ENCODE measurements at regions not wholly inside any gene's neighbourhood (a gene's known extent, or its start where the extent isn't known, plus 50 kb on each side); places are given as distances from the start of the nearest gene placed in this dataset.

DNA sequence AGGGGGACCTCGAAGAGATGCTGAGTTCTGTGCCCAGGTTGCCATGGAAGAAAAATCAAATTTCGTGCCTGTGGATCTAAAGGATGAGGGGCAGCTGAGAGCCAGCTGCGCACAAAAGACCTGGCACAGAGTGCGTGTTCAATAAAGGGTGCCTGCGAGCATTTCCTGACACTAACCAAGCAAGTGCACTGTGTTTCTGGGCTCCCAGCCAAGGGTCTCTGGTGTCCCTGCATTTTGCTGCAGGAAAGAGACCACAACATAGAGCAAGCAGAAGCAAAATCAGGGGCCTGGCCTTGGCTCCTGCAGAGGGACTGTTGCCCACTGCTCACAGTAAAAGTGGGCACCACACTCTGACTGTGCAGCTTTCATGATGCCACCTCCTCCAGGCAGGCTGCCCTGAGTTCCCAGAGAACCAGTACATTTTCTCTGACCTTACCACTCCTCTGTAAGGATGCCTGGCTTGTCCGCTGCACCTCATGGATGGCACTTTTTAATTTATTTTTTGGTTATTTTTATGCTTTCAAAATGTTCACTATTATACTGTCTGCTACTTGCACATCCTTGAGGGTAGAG is 70.8 kb upstream of the GPR12 start:
- TF ChIP-seq CREB1 (IDR thresholded peaks at IDR 0.05; ENCODE audit: low read depth) (no peak), RAD21 (IDR thresholded peaks at IDR 0.05; ENCODE audit: low read depth) (no peak), NFIC (IDR thresholded peaks at IDR 0.05) (no peak), FOXM1 (IDR thresholded peaks at IDR 0.05; ENCODE audit: borderline replicate concordance, low read depth) (no peak), TAF1 (IDR thresholded peaks at IDR 0.05; ENCODE audit: low read depth) (no peak), TEAD4 (IDR thresholded peaks at IDR 0.05) (no peak), CEBPB (IDR thresholded peaks at IDR 0.05) (no peak), EP300 (IDR thresholded peaks at IDR 0.05; ENCODE audit: borderline replicate concordance) (no peak)
- TF ChIP-seq, protein P1, sequence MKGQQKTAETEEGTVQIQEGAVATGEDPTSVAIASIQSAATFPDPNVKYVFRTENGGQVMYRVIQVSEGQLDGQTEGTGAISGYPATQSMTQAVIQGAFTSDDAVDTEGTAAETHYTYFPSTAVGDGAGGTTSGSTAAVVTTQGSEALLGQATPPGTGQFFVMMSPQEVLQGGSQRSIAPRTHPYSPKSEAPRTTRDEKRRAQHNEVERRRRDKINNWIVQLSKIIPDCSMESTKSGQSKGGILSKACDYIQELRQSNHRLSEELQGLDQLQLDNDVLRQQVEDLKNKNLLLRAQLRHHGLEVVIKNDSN (IDR thresholded peaks at IDR 0.05): no peak
